ENCODE measurements at regions not wholly inside any gene's neighbourhood (a gene's known extent, or its start where the extent isn't known, plus 50 kb on each side); places are given as distances from the start of the nearest gene placed in this dataset.

DNA sequence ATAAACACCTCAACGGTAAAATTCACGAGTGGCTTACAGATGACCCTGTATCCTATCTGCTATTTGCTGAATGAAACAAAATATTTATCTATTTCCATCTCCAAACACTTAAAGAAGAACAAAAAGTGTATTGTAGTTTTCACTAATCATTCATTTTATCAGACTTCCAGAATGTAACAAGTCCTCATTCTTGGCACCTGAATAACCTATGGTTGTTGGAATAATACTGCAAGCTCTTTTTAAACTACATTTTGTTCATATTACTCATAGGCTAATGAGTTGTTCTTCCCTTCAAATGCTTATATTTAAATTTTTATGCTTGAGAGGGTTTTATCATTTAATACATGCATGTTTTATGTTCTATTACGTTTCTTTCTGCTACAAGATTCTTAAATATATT, 1434.1 kb downstream of the SI start:
- no peaks in the 10 kb centered on the region for H3K36me3 ChIP-seq (ENCODE audit: control insufficient read depth in 1 of 2, insufficient read depth in 2 of 2, low read length in 2 of 2)
- H3K4me3 ChIP-seq (replicated peaks in 1 of 2; ENCODE audit: low read depth in 1 of 2, low read length in 2 of 2): no peak overlapping the region
- intact Hi-C loops (cut with micrococcal nuclease): no loop called here
- POLR2A ChIA-PET: no interaction called here
- peaks cover 3% of the 10 kb centered on the region; the same call in 1 of the 2 replicates for H3K9me2 ChIP-seq (ENCODE audit: insufficient read depth)
- H3K4me1 ChIP-seq (ENCODE audit: control insufficient read depth in 1 of 2, insufficient read depth in 2 of 2, low read length in 2 of 2): no peaks in the 10 kb centered on the region
- H4K20me1 ChIP-seq (ENCODE audit: insufficient read depth): no peaks in the 10 kb centered on the region
- no peaks in the 10 kb centered on the region for H3K79me2 ChIP-seq (ENCODE audit: insufficient read depth, low read length)
- no peak overlapping the region for H3K27ac ChIP-seq (ENCODE audit: low read depth, low read length)
- no peak for ATAC-seq
- RAD21 ChIA-PET (ENCODE audit: low non-redundant PET in 1 of 2, low total read pairs in 2 of 2, uncharacterized antibody in 2 of 2, unreplicated experiment in 2 of 2): no interaction called here
- CTCF ChIA-PET: no interaction called here
- H2AFZ ChIP-seq (ENCODE audit: low read depth, low read length, poor library complexity, severe bottlenecking): no peak overlapping the region
- no TSS peak for BruUV-seq (replicated peaks)
- no peaks in the 10 kb centered on the region for H3K9me3 ChIP-seq (ENCODE audit: control insufficient read depth in 1 of 2, insufficient read depth in 1 of 2, low read depth in 1 of 2, low read length in 2 of 2)
- TF ChIP-seq, protein P1, sequence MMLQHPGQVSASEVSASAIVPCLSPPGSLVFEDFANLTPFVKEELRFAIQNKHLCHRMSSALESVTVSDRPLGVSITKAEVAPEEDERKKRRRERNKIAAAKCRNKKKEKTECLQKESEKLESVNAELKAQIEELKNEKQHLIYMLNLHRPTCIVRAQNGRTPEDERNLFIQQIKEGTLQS (IDR thresholded peaks at IDR 0.05): no peak
- TF ChIP-seq ZFX (IDR thresholded peaks at IDR 0.05): no peak
- no peak for TF ChIP-seq POLR2A (IDR thresholded peaks at IDR 0.05; ENCODE audit: borderline replicate concordance, extremely low read depth, insufficient read depth, insufficient read length)
- TF ChIP-seq POLR2AphosphoS5 (IDR thresholded peaks at IDR 0.05; ENCODE audit: low read depth, low read length): no peak
- no peak for TF ChIP-seq EGR1 (IDR thresholded peaks at IDR 0.05; ENCODE audit: low read depth)
- no peak for TF ChIP-seq ELF1 (IDR thresholded peaks at IDR 0.05; ENCODE audit: borderline replicate concordance, low read depth)
- TF ChIP-seq, protein P2, sequence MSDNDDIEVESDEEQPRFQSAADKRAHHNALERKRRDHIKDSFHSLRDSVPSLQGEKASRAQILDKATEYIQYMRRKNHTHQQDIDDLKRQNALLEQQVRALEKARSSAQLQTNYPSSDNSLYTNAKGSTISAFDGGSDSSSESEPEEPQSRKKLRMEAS (IDR thresholded peaks at IDR 0.05): no peak
- no peak for TF ChIP-seq EZH2 (IDR thresholded peaks at IDR 0.05)
- no peak for TF ChIP-seq SP1 (IDR thresholded peaks at IDR 0.05; ENCODE audit: low read depth)
- TF ChIP-seq, protein P3, sequence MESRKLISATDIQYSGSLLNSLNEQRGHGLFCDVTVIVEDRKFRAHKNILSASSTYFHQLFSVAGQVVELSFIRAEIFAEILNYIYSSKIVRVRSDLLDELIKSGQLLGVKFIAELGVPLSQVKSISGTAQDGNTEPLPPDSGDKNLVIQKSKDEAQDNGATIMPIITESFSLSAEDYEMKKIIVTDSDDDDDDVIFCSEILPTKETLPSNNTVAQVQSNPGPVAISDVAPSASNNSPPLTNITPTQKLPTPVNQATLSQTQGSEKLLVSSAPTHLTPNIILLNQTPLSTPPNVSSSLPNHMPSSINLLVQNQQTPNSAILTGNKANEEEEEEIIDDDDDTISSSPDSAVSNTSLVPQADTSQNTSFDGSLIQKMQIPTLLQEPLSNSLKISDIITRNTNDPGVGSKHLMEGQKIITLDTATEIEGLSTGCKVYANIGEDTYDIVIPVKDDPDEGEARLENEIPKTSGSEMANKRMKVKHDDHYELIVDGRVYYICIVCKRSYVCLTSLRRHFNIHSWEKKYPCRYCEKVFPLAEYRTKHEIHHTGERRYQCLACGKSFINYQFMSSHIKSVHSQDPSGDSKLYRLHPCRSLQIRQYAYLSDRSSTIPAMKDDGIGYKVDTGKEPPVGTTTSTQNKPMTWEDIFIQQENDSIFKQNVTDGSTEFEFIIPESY (IDR thresholded peaks at IDR 0.05; ENCODE audit: extremely low read depth, insufficient replicate concordance, low read length): no peak
- TF ChIP-seq, protein P4, sequence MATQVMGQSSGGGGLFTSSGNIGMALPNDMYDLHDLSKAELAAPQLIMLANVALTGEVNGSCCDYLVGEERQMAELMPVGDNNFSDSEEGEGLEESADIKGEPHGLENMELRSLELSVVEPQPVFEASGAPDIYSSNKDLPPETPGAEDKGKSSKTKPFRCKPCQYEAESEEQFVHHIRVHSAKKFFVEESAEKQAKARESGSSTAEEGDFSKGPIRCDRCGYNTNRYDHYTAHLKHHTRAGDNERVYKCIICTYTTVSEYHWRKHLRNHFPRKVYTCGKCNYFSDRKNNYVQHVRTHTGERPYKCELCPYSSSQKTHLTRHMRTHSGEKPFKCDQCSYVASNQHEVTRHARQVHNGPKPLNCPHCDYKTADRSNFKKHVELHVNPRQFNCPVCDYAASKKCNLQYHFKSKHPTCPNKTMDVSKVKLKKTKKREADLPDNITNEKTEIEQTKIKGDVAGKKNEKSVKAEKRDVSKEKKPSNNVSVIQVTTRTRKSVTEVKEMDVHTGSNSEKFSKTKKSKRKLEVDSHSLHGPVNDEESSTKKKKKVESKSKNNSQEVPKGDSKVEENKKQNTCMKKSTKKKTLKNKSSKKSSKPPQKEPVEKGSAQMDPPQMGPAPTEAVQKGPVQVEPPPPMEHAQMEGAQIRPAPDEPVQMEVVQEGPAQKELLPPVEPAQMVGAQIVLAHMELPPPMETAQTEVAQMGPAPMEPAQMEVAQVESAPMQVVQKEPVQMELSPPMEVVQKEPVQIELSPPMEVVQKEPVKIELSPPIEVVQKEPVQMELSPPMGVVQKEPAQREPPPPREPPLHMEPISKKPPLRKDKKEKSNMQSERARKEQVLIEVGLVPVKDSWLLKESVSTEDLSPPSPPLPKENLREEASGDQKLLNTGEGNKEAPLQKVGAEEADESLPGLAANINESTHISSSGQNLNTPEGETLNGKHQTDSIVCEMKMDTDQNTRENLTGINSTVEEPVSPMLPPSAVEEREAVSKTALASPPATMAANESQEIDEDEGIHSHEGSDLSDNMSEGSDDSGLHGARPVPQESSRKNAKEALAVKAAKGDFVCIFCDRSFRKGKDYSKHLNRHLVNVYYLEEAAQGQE (IDR thresholded peaks at IDR 0.05; ENCODE audit: low read depth): no peak
- TF ChIP-seq SRF (IDR thresholded peaks at IDR 0.05; ENCODE audit: low read depth): no peak
- no peak for TF ChIP-seq CEBPB (IDR thresholded peaks at IDR 0.05; ENCODE audit: low read depth)
- TF ChIP-seq YY1 (IDR thresholded peaks at IDR 0.05; ENCODE audit: extremely low read depth, insufficient replicate concordance, low read depth, low read length): no peak
- no peak for TF ChIP-seq JUND (IDR thresholded peaks at IDR 0.05)
- no peak for DNase-seq (ENCODE audit: low read depth, low spot score)
- no peak overlapping the region for H3K9ac ChIP-seq (ENCODE audit: low read length)
- no peak overlapping the region for H3K4me2 ChIP-seq (ENCODE audit: low read length)
- H3K27me3 ChIP-seq (ENCODE audit: insufficient read depth, low read length): no peaks in the 10 kb centered on the region

Measured in HCT116 (cell line).